Astrocyte of the cerebellum (primary cell): ENCODE measurements at regions not wholly inside any gene's neighbourhood (a gene's known extent, or its start where the extent isn't known, plus 50 kb on each side); places are given as distances from the start of the nearest gene placed in this dataset.

ENCODE experiments used
- DNase-seq: peaks from one replicate; pipeline ENCODE4 v3.0.0-alpha.2; 2011; ENCODE audit warnings: low read depth
- H3K4me3 ChIP-seq: 2 replicates; pipeline ENCODE4 v1.5.1; 2011; ENCODE audit warnings: mild to moderate bottlenecking, low read depth, low read length, moderate library complexity
- CTCF ChIP-seq: IDR thresholded peaks from 2 replicates; pipeline ENCODE4 v1.5.1; 2012; ENCODE audit warnings: low read length, low read depth, moderate library complexity, mild to moderate bottlenecking; ENCODE audit errors: missing control alignments
- in situ Hi-C: cut with HindIII; loops from 2 replicates; pipeline ENCODE4 v1.10.0; 2017; ENCODE audit warnings: low sequenced_read_pairs

GRCh38 chr9:119662329-119662728 is 293.1 kb upstream of the BRINP1 start:
- no peak for DNase-seq
- in situ Hi-C loops = no loop called here
- H3K4me3 ChIP-seq = no peak overlapping the region
- no peak for TF ChIP-seq CTCF

GRCh38 chr9:119652931-119653330 is 283.7 kb upstream of the BRINP1 start:
- no peak overlapping the region for H3K4me3 ChIP-seq
- DNase-seq = no peak
- no peak for TF ChIP-seq CTCF
- in situ Hi-C loops = no loop called here

- no peak for TF ChIP-seq CTCF
- in situ Hi-C loops = no loop called here
- no peak for DNase-seq
- H3K4me3 ChIP-seq = no peak overlapping the region
Measured at GRCh38 chr9:119649205-119649604, 280.0 kb upstream of the BRINP1 start.

- in situ Hi-C loops = no loop called here
- TF ChIP-seq CTCF = no peak
- DNase-seq = peak; percentile 8
- H3K4me3 ChIP-seq = no peak overlapping the region
Measured at GRCh38 chr9:119639287-119639955, 270.2 kb upstream of the BRINP1 start.

GRCh38 chr9:119634006-119634405 is 264.8 kb upstream of the BRINP1 start:
- in situ Hi-C loops = no loop called here
- no peak overlapping the region for H3K4me3 ChIP-seq
- DNase-seq = no peak
- no peak for TF ChIP-seq CTCF

- no peak for DNase-seq
- H3K4me3 ChIP-seq = no peak overlapping the region
- TF ChIP-seq CTCF = no peak
- in situ Hi-C loops = no loop called here
Measured at GRCh38 chr9:119611565-119611964, 242.3 kb upstream of the BRINP1 start.
